Hepatocyte (in vitro differentiated cells): ENCODE measurements at regions not wholly inside any gene's neighbourhood (a gene's known extent, or its start where the extent isn't known, plus 50 kb on each side); places are given as distances from the start of the nearest gene placed in this dataset.
A peak's percentile ranks its signal among the peaks of the same experiment; 100 is the strongest.

Source experiments
- DNase-seq: peaks from one replicate; pipeline ENCODE4 v3.0.0-alpha.2; 2016; ENCODE audit warnings: low spot score
- H2AFZ ChIP-seq: fragments of 200-600 bp; sonication (generic); 2 replicates; pipeline ENCODE4 v1.6.0; 2016; ENCODE audit warnings: antibody characterized with exemption, mild to moderate bottlenecking
- H3K27ac ChIP-seq: fragments of 200-600 bp; sonication (generic); 2 replicates; pipeline ENCODE4 v1.5.1; 2016; ENCODE audit warnings: mild to moderate bottlenecking
- H3K27me3 ChIP-seq: fragments of 200-600 bp; sonication (generic); 2 replicates; pipeline ENCODE4 v1.6.1; 2016
- H3K36me3 ChIP-seq: fragments of 200-600 bp; sonication (generic); replicated peaks from 2 replicates; pipeline ENCODE4 v1.5.1; 2016; ENCODE audit warnings: low read depth; ENCODE audit not compliant: insufficient read depth
- H3K4me1 ChIP-seq: fragments of 200-600 bp; sonication (generic); 2 replicates; pipeline ENCODE4 v1.5.1; 2016; ENCODE audit warnings: mild to moderate bottlenecking, moderate library complexity; ENCODE audit not compliant: insufficient read depth
- H3K4me2 ChIP-seq: fragments of 200-600 bp; sonication (generic); 2 replicates; pipeline ENCODE4 v1.6.0; 2016
- H3K4me3 ChIP-seq: fragments of 200-600 bp; sonication (generic); 2 replicates; pipeline ENCODE4 v1.5.1; 2016; ENCODE audit warnings: mild to moderate bottlenecking
- H3K79me2 ChIP-seq: fragments of 200-600 bp; sonication (generic); 2 replicates; pipeline ENCODE4 v1.6.0; 2017; ENCODE audit warnings: mild to moderate bottlenecking
- H3K9me2 ChIP-seq: fragments of 200-600 bp; sonication (generic); replicated peaks from 2 replicates; pipeline ENCODE4 v1.6.0; 2017; ENCODE audit warnings: mild to moderate bottlenecking; ENCODE audit not compliant: insufficient read depth
- H3K9me3 ChIP-seq: fragments of 200-600 bp; sonication (generic); 2 replicates; pipeline ENCODE4 v1.5.1; 2016; ENCODE audit warnings: low read depth, mild to moderate bottlenecking
- H4K20me1 ChIP-seq: fragments of 200-600 bp; sonication (generic); 2 replicates; pipeline ENCODE4 v1.6.0; 2016; ENCODE audit warnings: mild to moderate bottlenecking; ENCODE audit not compliant: insufficient read depth, poor library complexity, severe bottlenecking
- CTCF ChIP-seq: fragments of 200-600 bp; sonication (generic); IDR thresholded peaks from 2 replicates; pipeline ENCODE4 v1.5.1; 2016; ENCODE audit warnings: antibody characterized with exemption, mild to moderate bottlenecking; ENCODE audit not compliant: poor library complexity
- EZH2 ChIP-seq: fragments of 200-600 bp; sonication (generic); IDR thresholded peaks from 2 replicates; pipeline ENCODE4 v1.6.1; 2016; ENCODE audit warnings: antibody characterized with exemption, mild to moderate bottlenecking, borderline replicate concordance
- EZH2phosphoT487 ChIP-seq: fragments of 200-600 bp; sonication (generic); IDR thresholded peaks from one replicate; pipeline ENCODE4 v1.6.1; 2018; ENCODE audit warnings: antibody characterized with exemption, mild to moderate bottlenecking, low read depth, moderate library complexity; ENCODE audit not compliant: unreplicated experiment, severe bottlenecking
- WGBS: methylation state at CpG from one replicate; pipeline ENCODE4 v1.1.6; 2016; ENCODE audit warnings: low lambda C conversion rate; ENCODE audit errors: missing lambda C conversion rate; 5-methylcytosine and 5-hydroxymethylcytosine counted together

DNA sequence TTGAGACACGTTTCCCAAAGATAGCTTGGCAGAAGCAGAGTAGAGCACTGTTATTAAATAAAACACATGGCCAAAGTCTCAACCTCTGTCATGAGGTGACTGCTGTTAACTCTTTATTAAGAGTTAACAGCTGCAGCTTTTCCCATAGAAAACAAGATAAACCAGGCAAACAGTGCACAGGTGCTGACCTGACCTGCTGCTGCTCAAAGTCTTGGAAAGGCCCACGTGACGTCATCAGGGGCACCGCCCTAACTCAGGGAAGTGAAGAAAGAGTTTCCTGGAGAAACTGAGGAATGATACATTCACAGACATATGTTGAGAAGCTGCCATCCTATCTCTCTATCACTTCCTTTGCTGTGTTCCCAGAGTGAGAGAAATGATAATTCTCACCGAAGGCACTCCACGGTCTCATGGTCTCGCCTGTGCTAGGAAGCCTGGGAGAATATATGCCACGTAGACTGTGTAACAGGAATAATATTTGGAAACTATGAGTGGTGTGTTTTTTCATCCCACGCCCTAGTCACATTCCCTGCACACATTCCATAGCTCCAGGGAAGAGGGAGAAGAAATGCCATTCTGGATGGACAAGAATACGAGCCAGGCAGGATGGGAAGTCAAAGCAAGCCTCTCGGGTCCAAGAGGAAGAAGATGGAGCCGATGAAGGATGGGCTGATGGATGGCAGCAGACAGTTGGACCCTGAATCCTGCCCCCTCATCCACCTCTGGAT is 146.2 kb upstream of the NFE2L3 start:
- peak overlapping the region; percentile 63 for H3K27ac ChIP-seq
- no peak overlapping the region for H3K4me2 ChIP-seq
- H2AFZ ChIP-seq: no peak overlapping the region
- no peak overlapping the region for H3K4me3 ChIP-seq
- peaks cover 13% of the 10 kb centered on the region for H3K4me1 ChIP-seq
- no peaks in the 10 kb centered on the region for H3K79me2 ChIP-seq
- 74% methylated on average over 12 of the region's 12 CpGs for WGBS
- H3K36me3 ChIP-seq: no peaks in the 10 kb centered on the region
- H3K9me2 ChIP-seq: no peaks in the 10 kb centered on the region
- DNase-seq: peak; percentile 65
- H3K27me3 ChIP-seq: no peaks in the 10 kb centered on the region
- no peaks in the 10 kb centered on the region for H3K9me3 ChIP-seq
- TF ChIP-seq EZH2 (no peak), CTCF (no peak), EZH2phosphoT487 (no peak)
- no peaks in the 10 kb centered on the region for H4K20me1 ChIP-seq

DNA sequence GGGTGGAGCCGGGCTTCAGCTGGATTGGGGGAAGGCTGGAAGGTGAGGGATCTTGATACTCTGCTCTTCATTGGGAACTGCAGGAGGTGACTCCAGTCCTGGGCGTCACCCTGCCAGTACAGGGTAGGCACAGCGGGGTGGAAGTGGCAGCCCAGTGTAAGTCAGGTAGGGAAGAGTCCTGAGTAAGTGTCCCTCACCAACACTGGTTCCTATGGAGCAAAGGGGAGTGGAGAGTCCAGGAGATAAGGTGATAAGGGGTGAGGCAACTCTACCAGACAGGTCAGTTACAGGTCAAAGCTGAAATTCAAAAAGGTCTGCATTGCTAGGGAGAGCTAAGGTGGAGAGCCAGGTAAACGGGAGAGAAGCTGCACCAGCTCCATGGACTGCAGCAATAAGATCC is 145.6 kb upstream of the NFE2L3 start:
- H3K4me3 ChIP-seq: no peak overlapping the region
- peak overlapping the region; percentile 63 for H3K27ac ChIP-seq
- no peaks in the 10 kb centered on the region for H3K9me3 ChIP-seq
- H3K4me2 ChIP-seq: no peak overlapping the region
- 80% methylated on average over 4 of the region's 4 CpGs for WGBS
- peak; percentile 32 for DNase-seq
- H3K27me3 ChIP-seq: no peaks in the 10 kb centered on the region
- no peaks in the 10 kb centered on the region for H3K79me2 ChIP-seq
- H3K9me2 ChIP-seq: no peaks in the 10 kb centered on the region
- H3K36me3 ChIP-seq: no peaks in the 10 kb centered on the region
- TF ChIP-seq CTCF (no peak), EZH2phosphoT487 (no peak)
- H2AFZ ChIP-seq: no peak overlapping the region
- no peaks in the 10 kb centered on the region for H4K20me1 ChIP-seq
- H3K4me1 ChIP-seq: peaks cover 16% of the 10 kb centered on the region

GRCh38 chr7:26007510-26007909 is 144.5 kb upstream of the NFE2L3 start:
- 37% methylated on average over 2 of the region's 2 CpGs for WGBS
- no peaks in the 10 kb centered on the region for H3K9me3 ChIP-seq
- H3K36me3 ChIP-seq: no peaks in the 10 kb centered on the region
- no peaks in the 10 kb centered on the region for H3K79me2 ChIP-seq
- H3K27me3 ChIP-seq: no peaks in the 10 kb centered on the region
- H3K4me1 ChIP-seq: peaks cover 17% of the 10 kb centered on the region
- H3K9me2 ChIP-seq: no peaks in the 10 kb centered on the region
- no peak overlapping the region for H3K4me2 ChIP-seq
- H3K4me3 ChIP-seq: no peak overlapping the region
- peak overlapping the region; percentile 63 for H3K27ac ChIP-seq
- H4K20me1 ChIP-seq: no peaks in the 10 kb centered on the region
- TF ChIP-seq CTCF (no peak), EZH2 (no peak)
- peak; percentile 23 for DNase-seq
- H2AFZ ChIP-seq: no peak overlapping the region

DNA sequence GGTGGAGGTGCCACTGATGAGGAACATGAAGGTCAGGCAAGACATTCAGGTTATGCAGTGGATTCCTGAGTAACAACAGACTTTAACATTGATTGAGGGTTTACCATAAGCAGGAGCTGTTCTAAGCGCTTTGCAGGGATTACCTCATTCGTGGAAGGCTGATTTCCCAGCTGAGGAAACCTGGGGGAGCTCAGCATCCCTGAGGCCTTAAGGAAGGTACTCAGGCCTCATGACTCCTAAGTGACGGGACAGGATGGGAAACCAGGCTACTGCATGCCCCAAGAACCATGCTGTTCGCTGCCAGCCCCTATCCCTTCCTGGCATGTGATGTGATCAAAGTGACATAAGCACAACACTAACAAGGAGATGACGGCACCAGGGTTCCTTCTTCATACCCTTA is 143.6 kb upstream of the NFE2L3 start:
- no peak overlapping the region for H3K4me3 ChIP-seq
- H3K36me3 ChIP-seq: no peaks in the 10 kb centered on the region
- no peaks in the 10 kb centered on the region for H3K9me2 ChIP-seq
- no peak for TF ChIP-seq CTCF
- TF ChIP-seq EZH2: no peak
- no peak for TF ChIP-seq EZH2phosphoT487
- no peak for DNase-seq
- 72% methylated on average over 5 of the region's 5 CpGs for WGBS
- no peaks in the 10 kb centered on the region for H3K79me2 ChIP-seq
- H4K20me1 ChIP-seq: no peaks in the 10 kb centered on the region
- no peaks in the 10 kb centered on the region for H3K27me3 ChIP-seq
- no peak overlapping the region for H2AFZ ChIP-seq
- H3K9me3 ChIP-seq: no peaks in the 10 kb centered on the region
- H3K4me2 ChIP-seq: no peak overlapping the region
- no peak overlapping the region for H3K27ac ChIP-seq
- peaks cover 17% of the 10 kb centered on the region for H3K4me1 ChIP-seq
